ENCODE measurements at regions not wholly inside any gene's neighbourhood (a gene's known extent, or its start where the extent isn't known, plus 50 kb on each side); places are given as distances from the start of the nearest gene placed in this dataset.

DNA sequence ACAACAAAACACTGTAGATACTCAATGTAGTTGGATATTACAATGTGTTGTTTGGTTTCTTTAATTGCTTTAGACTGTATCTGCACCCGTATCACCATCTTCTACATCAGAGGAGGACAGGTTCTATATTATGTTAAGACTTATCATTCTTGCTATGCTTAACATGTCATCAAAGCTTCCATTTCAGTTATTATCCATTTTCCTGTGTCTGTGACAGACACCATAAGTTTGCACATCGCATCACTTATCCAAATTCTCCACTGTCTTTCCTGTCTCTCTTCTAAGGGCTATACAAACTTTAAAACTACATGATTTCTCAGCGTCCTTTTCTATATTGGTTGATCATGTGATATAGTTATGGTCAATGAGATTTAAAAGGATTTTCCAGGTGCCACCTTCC lies 719.0 kb downstream of the TBC1D32 start:
- no peak for DNase-seq

DNA sequence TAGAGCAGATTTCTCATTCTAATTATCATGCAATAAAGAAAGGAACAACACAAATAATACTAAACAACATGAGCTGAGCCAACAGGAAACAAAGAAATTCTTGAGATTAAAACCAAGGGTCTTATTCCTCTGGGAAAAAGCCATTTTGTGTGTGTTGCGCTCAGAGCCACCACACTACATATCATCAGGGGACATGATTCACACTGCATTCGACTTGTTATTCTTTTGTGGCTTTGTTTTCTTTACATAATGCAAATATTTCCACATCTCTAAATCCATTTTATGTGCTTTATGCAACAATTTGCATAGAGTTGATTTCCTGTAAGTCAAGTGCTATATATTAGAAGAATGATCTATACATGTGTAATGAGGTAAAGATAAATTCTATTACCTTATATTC lies 719.6 kb downstream of the TBC1D32 start:
- no peak for DNase-seq

DNA sequence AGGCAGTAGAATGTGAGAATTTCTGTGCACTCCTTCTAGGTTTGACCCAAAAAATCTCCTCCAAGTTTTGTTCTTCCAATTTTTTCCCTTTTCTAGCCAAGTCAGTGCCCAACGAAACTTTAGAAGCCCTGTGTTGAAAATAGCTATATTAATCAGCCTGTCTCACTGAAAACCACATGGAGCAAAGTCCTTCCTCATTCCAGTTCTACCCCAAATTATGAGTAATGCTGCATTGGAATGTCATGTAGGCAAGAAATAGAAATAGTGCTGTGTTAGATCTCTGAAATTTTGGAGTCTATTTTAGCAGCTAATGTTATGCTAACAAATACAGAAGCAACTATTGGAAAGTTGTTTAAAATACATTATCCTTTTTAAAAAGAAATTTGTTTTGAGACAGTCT lies 725.5 kb downstream of the TBC1D32 start:
- DNase-seq, result no peak

DNA sequence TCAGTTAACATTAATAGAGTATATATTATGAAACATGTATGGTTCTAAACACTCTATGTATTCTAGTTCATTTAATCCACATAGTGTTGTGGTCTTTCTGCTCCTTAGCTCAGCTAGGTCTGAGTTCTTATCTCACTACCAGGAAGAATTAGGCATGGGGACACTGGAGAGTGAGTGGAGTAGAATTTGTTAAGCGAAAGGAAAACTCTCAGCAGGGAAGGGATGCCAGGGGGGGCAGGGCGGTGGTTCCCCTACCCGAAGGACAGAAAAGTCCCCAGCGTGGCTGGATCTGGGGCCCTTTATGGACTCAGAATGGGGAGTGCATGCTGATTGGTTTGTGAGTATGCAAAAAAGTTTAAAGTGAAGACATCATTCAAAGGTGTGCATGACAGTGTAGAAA lies 727.5 kb downstream of the TBC1D32 start:
- no peak for DNase-seq

DNA sequence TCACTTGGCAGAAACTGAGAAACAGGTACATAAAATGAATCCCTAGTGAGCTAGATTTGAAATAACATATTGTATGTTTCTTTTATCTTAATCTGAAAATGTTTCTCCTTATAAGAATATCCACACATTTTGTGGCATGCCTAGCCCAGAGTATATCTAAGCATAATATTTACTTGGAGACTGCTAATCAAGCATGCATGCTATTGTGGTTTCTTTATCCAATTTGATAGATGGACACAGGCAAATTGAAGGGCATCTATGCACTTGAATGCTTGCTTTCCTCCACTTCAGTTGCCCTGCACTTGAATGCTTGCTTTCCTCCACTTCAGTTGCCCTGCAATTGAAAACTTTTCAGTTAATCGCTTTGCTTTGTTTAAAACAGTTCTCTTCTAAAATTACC lies 729.8 kb downstream of the TBC1D32 start:
- no peak for DNase-seq

DNA sequence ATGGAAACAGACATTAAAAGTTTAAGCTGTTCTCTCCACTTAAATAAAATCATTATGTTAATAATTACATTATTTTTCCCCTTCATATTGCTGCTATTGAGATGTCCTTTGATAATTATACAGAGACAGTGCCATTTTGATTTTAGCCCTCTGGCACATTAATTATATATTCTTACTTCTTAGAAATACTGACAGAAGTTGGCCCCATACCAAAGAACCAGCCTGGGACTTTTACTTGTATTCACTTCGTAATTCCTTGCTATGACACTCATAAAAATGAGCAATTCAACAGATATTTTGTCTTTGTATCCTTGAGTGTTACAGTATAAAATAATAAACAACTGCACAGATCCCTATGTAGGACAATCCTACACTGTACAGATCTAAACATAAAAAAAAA lies 743.7 kb downstream of the TBC1D32 start:
- DNase-seq, result no peak

DNA sequence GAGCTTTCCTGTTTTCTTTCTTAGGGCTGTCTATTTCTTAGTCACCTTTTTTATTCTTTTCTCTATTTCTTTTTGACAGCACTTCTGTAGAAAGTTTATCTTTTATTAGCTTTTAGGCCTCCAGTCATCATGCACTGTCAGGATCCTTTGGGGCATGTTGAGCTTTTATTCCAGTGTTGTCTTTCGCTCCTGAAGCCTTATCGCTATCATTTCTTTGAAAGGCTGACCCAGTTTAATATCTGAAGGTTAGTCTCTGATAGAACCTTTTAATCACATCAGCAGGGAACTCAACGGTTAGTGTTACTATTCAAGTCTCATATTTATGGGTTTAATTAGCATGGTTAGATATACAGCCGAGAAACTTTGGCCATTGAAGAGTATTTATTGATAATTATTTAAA lies 745.9 kb downstream of the TBC1D32 start:
- DNase-seq, result no peak

DNA sequence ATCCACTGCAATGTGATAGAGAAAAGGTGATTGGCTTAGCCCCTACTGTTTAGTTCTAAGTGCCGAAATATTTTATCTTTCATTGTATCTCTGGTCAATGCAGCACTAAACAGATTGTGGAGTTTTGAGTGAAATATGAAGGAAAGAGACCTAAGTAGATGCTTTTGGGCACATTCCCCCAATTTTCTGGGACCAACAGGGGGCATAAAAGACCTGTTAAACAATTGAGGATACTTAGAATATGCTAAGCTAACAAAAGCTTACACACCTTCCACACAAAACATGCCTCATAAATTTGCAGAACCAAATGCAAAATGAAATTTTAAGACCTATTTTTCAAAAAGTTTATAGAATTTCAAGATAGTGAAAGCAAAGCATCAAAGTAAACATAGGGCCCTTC lies 746.9 kb downstream of the TBC1D32 start:
- no peak for DNase-seq

DNA sequence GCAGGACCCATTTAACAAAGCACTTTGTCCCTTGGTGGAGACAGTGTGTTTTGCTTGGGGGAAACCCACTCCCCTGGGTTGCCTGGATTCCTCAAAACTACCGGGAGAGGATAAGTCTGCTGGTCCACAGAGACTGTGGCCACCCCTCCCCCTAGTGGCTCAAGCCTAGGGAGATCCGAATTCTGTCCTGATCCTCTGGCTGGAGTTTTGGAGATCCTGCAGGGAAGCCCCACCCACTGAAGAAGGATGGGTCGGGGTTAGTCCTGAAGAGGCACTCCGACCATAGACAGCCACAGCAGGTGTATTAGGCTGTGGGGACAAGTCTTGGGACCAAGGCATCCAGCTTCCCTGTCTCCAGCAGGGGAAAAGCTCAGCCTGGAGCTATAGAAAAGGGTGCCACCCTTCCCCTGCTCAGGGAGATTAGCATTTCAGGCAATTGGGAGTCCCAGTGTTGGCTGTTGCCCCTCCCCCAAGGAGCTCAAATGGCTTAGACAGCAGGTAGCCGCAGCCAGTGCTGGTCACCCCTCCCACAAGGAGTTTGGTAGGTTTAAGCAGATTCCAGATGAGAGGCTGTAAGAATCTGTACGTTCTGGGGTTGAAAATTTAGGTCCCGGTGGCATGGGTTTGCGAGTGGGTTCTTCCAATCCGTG lies 750.0 kb downstream of the TBC1D32 start:
- DNase-seq, result no peak

DNA sequence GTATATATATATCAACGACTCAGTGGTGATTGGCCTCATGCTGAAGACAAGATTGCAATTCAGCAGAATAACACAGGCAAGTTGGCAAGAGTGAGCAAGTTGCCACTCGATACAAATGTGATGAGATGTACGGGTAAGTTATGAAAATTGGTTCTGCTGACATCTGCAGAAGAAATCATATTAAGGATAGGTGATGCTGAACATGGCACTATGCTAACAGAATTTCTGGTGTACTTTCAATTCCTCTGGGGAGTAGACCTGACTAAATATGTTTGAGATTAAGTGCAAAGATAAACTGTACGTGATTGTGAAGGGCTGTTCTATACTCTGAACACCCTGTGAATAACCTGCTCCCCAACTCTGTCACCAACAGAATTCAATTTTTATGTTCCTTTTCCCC lies 758.2 kb downstream of the TBC1D32 start:
- DNase-seq, result no peak

DNA sequence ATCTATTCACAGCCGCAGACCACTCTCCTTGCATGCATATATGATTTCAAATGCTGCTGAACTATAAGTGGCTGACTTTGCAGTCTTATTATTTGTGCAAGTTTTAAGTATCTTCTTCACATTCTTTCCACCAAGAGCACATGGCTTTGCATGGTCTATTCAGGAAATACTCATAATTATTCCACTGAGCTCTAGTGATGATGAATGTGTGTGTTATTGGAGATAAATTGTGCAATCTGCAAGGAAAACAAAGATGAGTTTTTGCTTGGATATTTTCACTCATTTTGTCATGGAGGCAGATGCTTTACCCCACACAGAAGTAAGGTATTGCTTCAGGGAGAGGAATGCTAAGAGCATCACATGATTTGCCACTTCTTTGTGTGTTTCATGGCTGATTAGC lies 764.6 kb downstream of the TBC1D32 start:
- DNase-seq, result no peak

DNA sequence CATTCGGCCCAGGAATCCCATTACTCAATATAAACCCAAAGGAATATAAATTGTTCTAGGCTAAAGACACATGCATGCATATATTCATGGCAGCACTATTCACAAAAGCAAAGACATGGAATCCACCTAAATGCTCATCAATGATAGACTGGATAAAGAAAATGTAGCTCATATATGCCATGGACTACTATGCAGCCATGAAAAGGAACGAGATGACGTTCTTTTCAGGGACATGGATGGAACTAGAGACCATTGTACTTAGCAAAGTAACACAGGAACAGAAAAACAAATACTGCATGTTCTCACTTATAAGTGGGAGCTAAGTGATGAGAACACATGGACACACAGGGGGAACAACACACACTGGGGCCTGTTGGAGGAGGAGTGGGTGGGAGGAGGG lies 769.5 kb downstream of the TBC1D32 start:
- no peak for DNase-seq

DNA sequence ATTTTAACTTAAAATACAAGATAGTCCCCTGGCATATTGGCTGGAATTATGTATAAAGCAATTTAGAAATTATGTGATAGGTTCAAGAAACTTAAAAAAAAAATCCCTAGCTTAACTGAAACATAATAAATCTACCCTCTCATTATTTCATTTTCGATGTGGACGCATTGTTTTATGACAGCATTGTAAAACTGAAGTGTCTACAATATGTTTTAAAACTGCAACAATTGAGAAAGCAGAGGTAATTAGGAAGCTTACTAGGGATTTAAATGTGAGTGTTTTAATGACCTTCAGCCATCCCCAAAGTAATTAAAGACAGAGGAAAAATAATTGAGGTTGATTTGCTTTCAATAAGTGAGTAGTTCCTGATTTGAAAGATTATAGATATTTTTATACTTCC lies 776.0 kb downstream of the TBC1D32 start:
- no peak for DNase-seq

DNA sequence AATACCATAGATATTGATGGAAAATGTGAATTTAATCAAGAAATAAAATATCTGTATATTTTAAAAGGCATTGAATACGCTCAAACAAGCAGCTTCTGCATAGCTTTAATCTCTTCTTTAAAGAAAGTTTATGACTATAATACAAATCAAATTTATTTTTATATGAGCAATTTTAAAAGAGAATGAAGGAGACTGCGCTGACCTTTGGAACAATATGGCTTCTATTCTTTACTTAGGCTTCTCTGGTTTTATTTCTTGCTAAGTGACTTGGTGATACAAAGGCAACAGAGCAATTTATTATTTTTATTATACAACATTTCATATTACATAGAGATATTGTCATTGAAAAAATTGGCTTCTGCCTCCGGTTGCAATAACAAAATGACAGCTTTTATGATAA lies 776.7 kb downstream of the TBC1D32 start:
- DNase-seq, result no peak

DNA sequence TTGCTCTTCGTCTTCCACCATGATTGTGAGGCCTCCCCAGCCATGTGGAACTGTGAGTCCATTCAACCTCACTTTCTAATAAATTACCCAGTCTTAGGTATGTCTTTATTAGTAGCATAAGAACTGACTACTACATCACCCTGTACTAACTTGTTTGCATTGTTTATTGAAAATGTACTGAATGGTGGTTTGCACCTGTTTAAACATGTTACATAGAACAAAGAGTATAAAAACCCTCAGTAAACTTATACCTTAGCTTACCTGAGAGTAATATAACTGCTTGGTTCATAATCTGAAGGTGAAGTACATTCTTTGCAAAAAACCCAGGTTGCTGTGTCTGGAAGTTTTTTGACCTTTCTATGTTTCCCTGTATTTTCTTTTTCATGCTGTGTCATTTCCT lies 777.8 kb downstream of the TBC1D32 start:
- DNase-seq, result no peak

DNA sequence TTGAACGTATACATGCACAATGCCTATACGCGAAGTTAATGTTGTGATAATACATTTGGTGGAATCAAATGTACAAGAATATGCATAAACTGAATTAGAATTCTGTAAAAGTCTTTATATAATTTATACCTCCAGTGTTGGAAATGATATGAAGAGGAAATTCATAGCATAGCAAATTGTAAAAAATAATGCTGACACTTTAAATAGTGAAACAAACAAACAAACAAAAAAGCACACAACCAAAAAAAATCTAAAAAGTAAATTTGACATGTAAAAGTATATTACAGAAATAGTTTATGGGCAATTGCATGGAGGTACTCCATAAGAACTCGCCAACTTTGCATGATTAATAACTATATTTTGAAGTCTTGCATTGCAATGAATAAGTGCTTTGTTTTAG lies 780.9 kb downstream of the TBC1D32 start:
- DNase-seq, result no peak

DNA sequence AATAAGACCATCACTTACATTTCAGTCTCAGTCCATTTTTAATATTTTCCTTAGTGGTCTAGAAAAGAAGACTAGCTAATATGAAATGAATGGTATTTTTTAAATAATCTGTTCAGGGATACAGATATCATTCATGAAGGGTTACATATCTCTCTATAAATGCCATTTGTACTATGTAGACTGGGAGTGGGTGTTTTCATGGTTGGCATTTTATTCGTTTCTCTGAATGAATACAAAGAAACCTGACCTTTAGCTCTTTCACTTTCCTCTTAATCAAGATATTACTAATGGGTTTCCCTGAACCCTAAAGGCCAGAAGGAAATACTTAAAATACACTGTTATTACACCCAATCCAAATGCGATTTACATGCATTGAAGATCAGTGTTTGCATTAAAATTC lies 788.9 kb downstream of the TBC1D32 start:
- no peak for DNase-seq

DNA sequence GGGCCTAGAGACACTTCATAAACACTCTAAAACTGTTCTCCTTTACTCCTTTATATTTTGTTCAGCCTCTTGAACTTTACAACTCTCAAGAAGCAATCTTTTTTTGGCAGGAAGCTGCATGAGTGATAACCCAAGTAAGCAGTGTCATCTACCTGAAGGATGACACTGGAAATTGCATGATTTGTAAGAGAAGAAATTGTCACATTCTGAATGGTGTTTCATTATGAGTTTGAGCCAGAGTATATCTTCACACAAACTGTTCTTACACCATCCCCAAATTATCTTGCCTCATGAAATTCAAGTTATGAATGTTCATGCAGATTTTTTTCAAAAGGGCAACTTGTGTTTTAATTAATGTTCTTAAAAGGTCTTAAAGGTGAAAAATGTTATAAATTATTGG lies 799.3 kb downstream of the TBC1D32 start:
- no peak for DNase-seq

DNA sequence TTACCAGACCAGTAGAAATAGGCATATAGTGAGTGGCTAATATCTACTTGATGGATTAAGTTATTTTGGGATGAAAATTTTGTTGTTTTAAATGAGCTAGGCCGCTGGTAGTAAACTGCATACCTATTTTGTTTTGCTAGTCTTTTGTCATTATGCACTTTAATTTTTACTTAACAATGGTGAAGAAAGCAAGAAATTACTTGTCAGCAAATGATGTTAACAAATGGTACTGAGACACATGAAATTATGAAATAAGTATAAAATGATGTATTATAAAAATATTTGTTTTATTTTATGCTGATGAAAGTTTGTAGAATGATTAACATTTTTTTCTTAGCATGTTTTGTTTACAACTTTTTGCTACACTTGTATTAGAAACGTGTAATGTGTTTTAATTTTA lies 807.7 kb downstream of the TBC1D32 start:
- no peak for DNase-seq

DNA sequence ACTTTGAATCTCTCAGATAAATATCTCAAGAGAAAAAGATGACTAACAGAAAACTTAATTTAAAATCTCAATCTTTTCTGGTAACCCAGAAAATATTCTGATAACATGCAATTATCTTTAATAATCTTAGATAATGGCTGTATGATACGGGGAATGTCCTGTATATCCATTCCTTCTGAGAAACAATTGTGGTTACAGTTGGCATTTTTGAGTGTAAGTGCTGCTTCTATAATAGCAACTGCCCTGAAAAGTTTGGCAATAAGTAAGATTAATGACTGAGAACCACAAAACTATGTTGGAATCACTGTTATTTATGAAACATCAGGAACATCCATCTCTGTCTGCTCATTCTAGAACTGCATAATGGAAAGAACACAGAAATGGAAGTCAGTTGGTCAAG lies 819.7 kb downstream of the TBC1D32 start:
- no peak for DNase-seq

DNA sequence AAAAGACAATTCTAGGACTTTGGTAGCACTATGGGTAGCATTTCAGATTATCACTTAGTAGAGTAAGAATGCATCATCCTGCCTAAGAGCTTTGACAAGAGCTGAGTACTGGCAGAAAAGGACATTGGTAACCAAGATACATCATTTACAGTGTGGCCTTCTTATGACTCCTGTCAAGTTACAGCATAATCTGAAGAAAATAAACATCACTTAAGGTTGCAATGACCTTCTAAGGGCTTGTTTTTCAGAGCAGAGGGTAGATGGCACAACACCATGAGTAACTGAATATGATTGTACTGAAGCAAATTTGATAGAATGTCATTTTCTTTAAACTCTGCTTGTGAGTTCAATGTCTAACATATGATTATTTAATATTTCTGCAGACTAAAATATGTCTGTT lies 822.6 kb downstream of the TBC1D32 start:
- no peak for DNase-seq

DNA sequence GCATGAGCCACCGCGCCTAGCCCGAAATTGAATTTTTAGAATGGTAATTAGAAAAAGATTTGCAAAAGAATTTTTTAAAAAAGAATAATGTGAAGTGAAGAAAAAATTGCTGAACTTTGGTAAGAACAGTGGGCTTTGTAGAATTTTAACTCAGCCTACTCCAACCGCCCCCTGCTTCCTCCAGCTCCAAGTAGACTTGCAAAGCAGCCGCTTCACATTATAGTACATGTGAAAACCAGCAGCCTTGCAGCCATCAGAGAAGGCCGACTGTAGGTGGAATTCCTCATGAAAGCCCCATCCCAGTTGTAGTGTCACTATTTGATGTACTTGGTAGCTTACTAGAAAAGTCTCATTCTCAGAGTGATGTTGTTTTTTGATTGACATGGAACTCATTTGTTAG lies 835.6 kb downstream of the TBC1D32 start:
- no peak for DNase-seq

DNA sequence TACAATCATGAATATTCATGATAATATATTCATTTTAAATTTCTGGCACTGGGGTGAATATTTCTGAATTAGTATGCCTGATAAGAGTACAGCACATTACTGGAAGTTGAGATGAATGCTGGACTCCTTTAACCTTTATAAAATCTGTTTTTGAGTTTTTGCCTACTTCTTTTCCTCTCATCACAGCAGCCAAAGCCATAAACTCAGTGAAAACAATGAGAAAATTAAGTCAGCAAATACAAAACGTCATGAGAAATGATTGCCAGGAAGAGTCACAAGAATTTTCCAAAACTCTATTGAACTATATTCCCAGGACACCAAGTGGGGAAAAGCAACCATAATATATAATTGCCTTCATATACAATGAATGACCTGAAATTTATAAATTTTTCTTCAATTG lies 837.6 kb downstream of the TBC1D32 start:
- DNase-seq, result no peak

DNA sequence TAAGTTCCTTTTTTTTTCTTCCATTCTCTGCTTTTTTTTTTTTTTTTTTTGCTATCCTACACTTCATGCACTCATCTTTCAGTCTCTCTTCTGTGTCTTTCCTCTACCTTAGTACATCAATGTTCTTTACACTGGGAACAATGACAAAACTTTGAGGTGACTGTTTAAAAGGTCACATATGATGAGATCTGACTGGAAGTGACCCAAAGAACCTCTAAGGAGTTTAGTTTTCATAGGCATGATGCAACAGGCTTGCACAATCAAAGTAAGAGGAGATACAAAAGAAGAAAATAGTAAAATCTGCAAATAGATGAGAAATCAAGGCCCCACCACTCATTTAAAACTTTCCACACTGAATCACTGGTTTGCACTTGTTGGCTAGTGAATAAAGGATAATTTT lies 840.8 kb downstream of the TBC1D32 start:
- DNase-seq, result no peak

DNA sequence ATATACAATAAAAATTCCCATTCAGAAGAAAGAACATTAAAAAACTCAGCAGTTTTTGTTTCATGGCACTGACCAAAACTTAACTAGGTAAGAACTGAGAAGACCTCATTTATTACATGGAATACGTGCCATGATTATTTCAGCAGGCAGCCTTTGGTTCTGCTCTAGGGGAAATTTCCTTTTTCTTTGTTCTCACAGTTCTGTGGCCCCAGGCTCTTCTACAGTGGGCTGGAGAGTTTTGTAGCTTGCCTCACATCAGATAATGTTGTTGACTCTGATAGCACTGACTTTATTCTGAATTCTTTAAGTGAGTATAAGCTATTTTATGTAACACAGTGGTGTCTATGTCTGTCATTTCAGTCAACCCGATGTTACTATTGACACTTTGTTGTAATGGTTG lies 844.3 kb downstream of the TBC1D32 start:
- no peak for DNase-seq

DNA sequence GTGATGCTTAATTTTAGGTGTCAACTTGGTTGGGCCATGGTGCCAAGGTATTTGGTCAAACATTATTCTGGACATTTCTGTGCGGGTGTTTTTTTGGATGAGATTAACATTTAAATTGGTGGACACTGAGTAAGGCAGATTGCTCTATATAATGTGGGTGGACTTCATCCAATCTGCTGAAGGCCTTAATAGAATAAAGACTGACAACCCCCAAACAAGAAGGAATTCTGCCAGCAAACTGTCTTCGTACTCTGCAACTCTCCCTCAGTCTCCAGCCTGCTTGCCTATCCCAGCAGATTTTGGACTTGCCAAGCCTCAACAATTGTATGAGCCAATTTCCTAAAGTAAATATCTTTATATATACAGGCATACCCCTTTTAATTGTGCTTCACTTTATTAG lies 850.1 kb downstream of the TBC1D32 start:
- DNase-seq, result no peak

Data from SHP77 treated with DMSO at 0.1 percent for 48 hours (cell line).